NCI-H526 (cell line): ENCODE measurements at regions not wholly inside any gene's neighbourhood (a gene's known extent, or its start where the extent isn't known, plus 50 kb on each side); places are given as distances from the start of the nearest gene placed in this dataset.

Experiments used
- DNase-seq, 2 experiments: peaks; one replicate each; lab custom pipeline; 2025; lab: John Stamatoyannopoulos, UW

GRCh38 chr7:28231176-28231575 is 50.6 kb upstream of the JAZF1 start:
- DNase-seq, result no peak

- no peak for DNase-seq
These were observed 56.0 kb upstream of the JAZF1 start for GRCh38 chr7:28236560-28236959.

GRCh38 chr7:28237363-28237762 is 56.8 kb upstream of the JAZF1 start:
- DNase-seq, result no peak

GRCh38 chr7:28239823-28240204 is 59.2 kb upstream of the JAZF1 start:
- no peak for DNase-seq

GRCh38 chr7:28240481-28240880 is 59.9 kb upstream of the JAZF1 start:
- no peak for DNase-seq

- DNase-seq, result no peak
These were observed 63.3 kb upstream of the JAZF1 start for GRCh38 chr7:28243861-28244260.

- DNase-seq, result no peak
These were observed 64.7 kb upstream of the JAZF1 start for GRCh38 chr7:28245123-28245878.

- DNase-seq, result no peak
These were observed 66.4 kb upstream of the JAZF1 start for GRCh38 chr7:28246921-28247461.

- DNase-seq, result no peak
These were observed 77.6 kb upstream of the JAZF1 start for GRCh38 chr7:28258240-28258639.

- no peak for DNase-seq
These were observed 80.4 kb upstream of the JAZF1 start for GRCh38 chr7:28260969-28261368.

GRCh38 chr7:28263622-28264271 is 83.2 kb upstream of the JAZF1 start:
- DNase-seq, result no peak

GRCh38 chr7:28266402-28266801 is 85.8 kb upstream of the JAZF1 start:
- no peak for DNase-seq

GRCh38 chr7:28267012-28267411 is 86.4 kb upstream of the JAZF1 start:
- no peak for DNase-seq

- no peak for DNase-seq
These were observed 89.2 kb upstream of the JAZF1 start for GRCh38 chr7:28269700-28270361.

- no peak for DNase-seq
These were observed 89.9 kb upstream of the JAZF1 start for GRCh38 chr7:28270536-28270935.

- peak in 1 of 2 experiments; percentile 64 for DNase-seq
These were observed 91.9 kb upstream of the JAZF1 start for GRCh38 chr7:28272461-28272877.

GRCh38 chr7:28276298-28276697 is 95.7 kb upstream of the JAZF1 start:
- DNase-seq, result no peak

GRCh38 chr7:28277364-28277763 is 96.8 kb upstream of the JAZF1 start:
- no peak for DNase-seq

- DNase-seq, result no peak
These were observed 97.4 kb upstream of the JAZF1 start for GRCh38 chr7:28277958-28278357.

- no peak for DNase-seq
These were observed 99.9 kb upstream of the JAZF1 start for GRCh38 chr7:28280516-28280915.

- no peak for DNase-seq
These were observed 109.9 kb upstream of the JAZF1 start for GRCh38 chr7:28290496-28290895.

GRCh38 chr7:28291559-28291958 is 111.0 kb upstream of the JAZF1 start:
- no peak for DNase-seq
